ENCODE measurements at regions not wholly inside any gene's neighbourhood (a gene's known extent, or its start where the extent isn't known, plus 50 kb on each side); places are given as distances from the start of the nearest gene placed in this dataset.

DNA sequence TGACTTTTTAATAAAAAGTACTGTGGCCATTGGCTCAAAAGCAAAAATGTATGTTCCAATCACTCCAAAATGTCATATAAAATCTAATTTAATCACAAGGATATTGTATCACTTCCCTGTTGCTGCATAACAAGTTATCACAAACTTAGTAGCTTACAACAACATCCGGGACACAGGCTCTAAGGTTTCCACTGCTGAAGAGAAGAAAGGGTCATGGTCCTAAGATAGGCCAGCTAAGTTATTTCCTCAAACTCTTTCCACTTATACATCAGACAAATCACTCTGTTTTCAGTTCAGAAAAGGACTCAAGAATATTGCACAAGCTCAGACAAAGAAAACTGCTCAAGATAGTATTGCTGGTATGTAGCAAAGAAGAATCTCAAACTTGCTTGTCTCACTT is 78.5 kb upstream of the SULT1C3 start:
- TF ChIP-seq, protein P1, sequence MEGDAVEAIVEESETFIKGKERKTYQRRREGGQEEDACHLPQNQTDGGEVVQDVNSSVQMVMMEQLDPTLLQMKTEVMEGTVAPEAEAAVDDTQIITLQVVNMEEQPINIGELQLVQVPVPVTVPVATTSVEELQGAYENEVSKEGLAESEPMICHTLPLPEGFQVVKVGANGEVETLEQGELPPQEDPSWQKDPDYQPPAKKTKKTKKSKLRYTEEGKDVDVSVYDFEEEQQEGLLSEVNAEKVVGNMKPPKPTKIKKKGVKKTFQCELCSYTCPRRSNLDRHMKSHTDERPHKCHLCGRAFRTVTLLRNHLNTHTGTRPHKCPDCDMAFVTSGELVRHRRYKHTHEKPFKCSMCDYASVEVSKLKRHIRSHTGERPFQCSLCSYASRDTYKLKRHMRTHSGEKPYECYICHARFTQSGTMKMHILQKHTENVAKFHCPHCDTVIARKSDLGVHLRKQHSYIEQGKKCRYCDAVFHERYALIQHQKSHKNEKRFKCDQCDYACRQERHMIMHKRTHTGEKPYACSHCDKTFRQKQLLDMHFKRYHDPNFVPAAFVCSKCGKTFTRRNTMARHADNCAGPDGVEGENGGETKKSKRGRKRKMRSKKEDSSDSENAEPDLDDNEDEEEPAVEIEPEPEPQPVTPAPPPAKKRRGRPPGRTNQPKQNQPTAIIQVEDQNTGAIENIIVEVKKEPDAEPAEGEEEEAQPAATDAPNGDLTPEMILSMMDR (IDR thresholded peaks at IDR 0.05; ENCODE audit: low read depth, low read length): no peak
- no peak for DNase-seq (ENCODE audit: low read depth in 2 of 2)
- no peak overlapping the region for H3K4me3 ChIP-seq (replicated peaks in 1 of 2; ENCODE audit: low read depth in 2 of 2, low read length in 2 of 2)

DNA sequence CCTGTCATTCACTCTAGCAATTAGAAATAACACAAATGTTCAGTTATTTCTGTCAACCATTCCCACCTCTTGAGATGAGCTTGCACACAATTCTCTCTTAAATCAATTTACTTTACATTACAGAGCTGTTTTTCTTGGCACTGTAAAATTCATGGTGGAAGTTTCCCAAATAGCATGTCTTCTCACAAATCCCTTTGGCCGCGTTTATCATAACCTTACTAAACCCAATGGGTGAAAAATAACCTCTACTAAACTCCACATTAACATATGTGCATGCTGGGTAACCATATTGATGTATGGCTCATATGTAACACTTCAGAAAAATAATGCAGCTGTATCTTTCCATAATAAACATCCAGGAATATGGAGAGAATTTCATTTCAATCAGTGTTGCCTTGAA is 75.5 kb upstream of the SULT1C3 start:
- TF ChIP-seq, protein P1 (IDR thresholded peaks at IDR 0.05; ENCODE audit: low read depth, low read length): no peak
- no peak for DNase-seq (ENCODE audit: low read depth in 2 of 2)
- H3K4me3 ChIP-seq (replicated peaks in 1 of 2; ENCODE audit: low read depth in 2 of 2, low read length in 2 of 2): no peak overlapping the region

DNA sequence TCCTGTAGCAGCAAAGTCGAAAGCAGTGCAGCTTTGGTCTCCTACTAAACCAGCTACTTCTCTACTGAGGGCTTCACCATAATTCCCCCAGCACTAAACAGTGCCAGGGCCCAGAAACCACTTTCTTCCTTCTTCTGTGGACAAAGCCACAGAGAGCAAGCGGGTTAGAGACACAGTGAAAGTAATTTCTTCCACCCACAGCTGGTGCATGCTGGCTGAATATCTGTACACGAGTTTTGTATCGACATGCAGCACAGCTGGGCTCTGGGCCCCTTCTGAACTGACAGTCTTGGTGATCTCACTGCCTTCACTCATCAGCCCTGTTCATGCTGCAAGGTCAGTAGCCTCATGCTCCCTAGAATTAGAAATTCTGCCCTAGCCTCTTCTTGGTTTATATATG is 74.0 kb upstream of the SULT1C3 start:
- TF ChIP-seq, protein P1 (IDR thresholded peaks at IDR 0.05; ENCODE audit: low read depth, low read length): no peak
- H3K4me3 ChIP-seq (replicated peaks in 1 of 2; ENCODE audit: low read depth in 2 of 2, low read length in 2 of 2): no peak overlapping the region
- no peak for DNase-seq (ENCODE audit: low read depth in 2 of 2)

DNA sequence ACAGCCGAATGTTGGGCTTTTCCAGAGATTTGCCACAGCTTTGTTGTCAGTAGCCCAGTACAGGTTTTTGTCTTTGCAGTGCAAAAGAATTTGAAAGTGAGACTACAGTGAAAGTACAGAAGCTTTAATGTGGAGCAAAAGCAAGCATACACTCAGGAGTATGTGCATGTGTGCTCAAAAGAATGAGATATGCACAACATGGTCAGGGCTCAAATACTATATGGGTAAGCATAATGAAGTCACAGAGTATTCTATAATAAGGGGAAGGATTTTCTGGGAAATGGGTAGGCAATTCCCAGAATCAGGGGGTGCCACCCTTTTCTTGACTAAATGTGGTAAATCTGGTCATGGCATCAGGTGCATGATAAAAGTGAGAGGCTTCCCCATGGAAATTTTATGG is 72.1 kb upstream of the SULT1C3 start:
- TF ChIP-seq, protein P1 (IDR thresholded peaks at IDR 0.05; ENCODE audit: low read depth, low read length): no peak
- no peak overlapping the region for H3K4me3 ChIP-seq (replicated peaks in 1 of 2; ENCODE audit: low read depth in 2 of 2, low read length in 2 of 2)
- no peak for DNase-seq (ENCODE audit: low read depth in 2 of 2)

DNA sequence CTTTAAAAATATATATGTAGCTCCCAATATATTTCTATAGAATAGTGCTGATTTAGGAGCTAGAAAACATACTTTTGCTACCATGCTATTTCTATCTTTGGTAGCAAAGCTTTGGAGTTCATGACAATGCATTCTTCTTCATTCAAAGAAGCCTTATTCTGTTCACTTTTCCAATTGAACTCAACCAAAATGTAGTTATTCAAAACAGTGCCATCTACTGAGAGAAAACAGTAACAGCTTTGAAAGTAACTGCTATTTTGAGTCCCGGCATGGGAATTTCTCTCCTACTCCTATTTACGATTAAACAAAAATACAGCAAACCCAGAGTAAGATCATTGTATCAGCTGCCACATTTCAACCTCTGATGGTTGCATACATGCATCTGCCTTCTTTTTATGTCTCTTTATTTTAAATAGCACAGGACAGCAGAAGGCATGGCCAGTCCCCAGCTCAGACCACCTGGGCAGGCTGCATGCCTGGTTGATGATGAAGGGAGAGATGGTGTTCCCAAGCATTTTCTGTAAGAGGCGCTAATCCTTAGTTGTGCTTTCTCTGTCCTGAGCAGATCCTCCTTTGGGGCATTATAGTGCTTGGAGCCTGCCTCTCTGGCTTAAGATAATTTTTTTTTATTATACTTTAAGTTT is 69.7 kb upstream of the SULT1C3 start:
- peak; percentile 42 to 46 for DNase-seq (ENCODE audit: low read depth in 2 of 2)
- TF ChIP-seq, protein P1 (IDR thresholded peaks at IDR 0.05; ENCODE audit: low read depth, low read length): peak; percentile 34
- H3K4me3 ChIP-seq (replicated peaks in 1 of 2; ENCODE audit: low read depth in 2 of 2, low read length in 2 of 2): no peak overlapping the region

DNA sequence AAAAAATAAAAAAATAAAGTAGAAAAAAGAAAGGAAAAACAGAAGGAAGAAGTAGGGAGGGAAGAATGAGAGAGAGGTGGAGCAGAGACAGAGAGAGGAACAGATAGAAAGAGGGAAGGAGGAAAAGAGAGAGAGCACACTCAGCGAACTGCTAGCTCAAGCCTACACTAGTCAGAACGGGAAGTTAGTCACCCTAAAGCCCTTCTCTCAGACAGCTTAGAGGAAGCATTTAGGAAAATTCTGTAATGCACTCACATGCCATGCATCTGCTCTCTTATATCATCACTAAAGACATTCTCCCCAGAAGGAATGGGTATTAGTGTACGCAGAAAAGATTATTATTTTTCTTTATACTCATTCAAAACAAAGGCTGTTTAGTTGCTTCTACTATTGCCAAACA is 68.1 kb upstream of the SULT1C3 start:
- TF ChIP-seq, protein P1 (IDR thresholded peaks at IDR 0.05; ENCODE audit: low read depth, low read length): no peak
- DNase-seq (ENCODE audit: low read depth in 2 of 2): no peak
- H3K4me3 ChIP-seq (replicated peaks in 1 of 2; ENCODE audit: low read depth in 2 of 2, low read length in 2 of 2): no peak overlapping the region

DNA sequence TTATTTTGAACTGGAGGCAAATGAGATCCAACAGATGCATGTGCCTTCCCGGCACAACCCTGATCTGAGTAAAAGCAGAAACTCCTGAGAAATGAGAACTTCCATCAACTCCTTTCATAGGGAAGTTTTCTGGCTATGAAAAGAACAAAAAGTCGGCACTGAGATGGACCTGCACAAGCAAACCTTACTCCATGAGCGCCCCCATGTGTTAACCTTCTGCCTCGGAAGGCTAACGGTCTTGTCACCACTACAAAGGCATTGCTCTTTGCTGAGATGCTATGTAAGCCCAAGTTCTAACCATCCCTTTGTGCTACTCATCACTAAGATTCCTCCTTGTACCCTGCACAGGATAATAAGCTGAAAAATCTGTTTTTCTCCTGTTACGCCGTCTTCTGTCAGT is 57.3 kb upstream of the SULT1C3 start:
- TF ChIP-seq, protein P1 (IDR thresholded peaks at IDR 0.05; ENCODE audit: low read depth, low read length): peak; percentile 30
- no peak overlapping the region for H3K4me3 ChIP-seq (replicated peaks in 1 of 2; ENCODE audit: low read depth in 2 of 2, low read length in 2 of 2)
- DNase-seq (ENCODE audit: low read depth in 2 of 2): peak in 1 of 2 donors; percentile 52
